BJ (cell line): ENCODE measurements at regions not wholly inside any gene's neighbourhood (a gene's known extent, or its start where the extent isn't known, plus 50 kb on each side); places are given as distances from the start of the nearest gene placed in this dataset.
"Not testable (repeated sequence)": the region's sequence is repeated elsewhere in the genome, so short reads cannot be mapped to it uniquely, and the experiment has no call there.

Experiments
- CTCF ChIA-PET: fragments of 350-600 bp; formaldehyde crosslinking; extraction: SDS; loops from one replicate; lab custom pipeline; 2021; ENCODE audit warnings: antibody characterized with exemption, inconsistent platforms; lab: Yijun Ruan, JAX
- POLR2A ChIA-PET: fragments of 300-600 bp; sonication (Branson Sonifier 250); formaldehyde crosslinking; extraction: SDS; loops from one replicate; lab custom pipeline; 2021; ENCODE audit warnings: antibody characterized with exemption; lab: Charles Lee
- DNase-seq: peaks from one replicate; pipeline ENCODE4 v3.0.0-alpha.2; 2011; ENCODE audit warnings: low read depth
- H3K27me3 ChIP-seq: 2 replicates; pipeline ENCODE4 v1.6.0; 2011; ENCODE audit warnings: low read length; ENCODE audit not compliant: control insufficient read depth, insufficient read depth
- H3K36me3 ChIP-seq: 2 replicates; pipeline ENCODE4 v1.5.1; 2011; ENCODE audit warnings: low read length; ENCODE audit not compliant: control insufficient read depth, insufficient read depth
- H3K4me3 ChIP-seq: 2 replicates; pipeline ENCODE4 v1.5.1; 2011; ENCODE audit warnings: low read depth, mild to moderate bottlenecking, control low read depth, low read length
- CTCF ChIP-seq: IDR thresholded peaks from 2 replicates; pipeline ENCODE4 v1.5.1; 2011; ENCODE audit warnings: low read depth, mild to moderate bottlenecking, control low read depth, inconsistent platforms, low read length, moderate library complexity; ENCODE audit not compliant: insufficient read depth

DNA sequence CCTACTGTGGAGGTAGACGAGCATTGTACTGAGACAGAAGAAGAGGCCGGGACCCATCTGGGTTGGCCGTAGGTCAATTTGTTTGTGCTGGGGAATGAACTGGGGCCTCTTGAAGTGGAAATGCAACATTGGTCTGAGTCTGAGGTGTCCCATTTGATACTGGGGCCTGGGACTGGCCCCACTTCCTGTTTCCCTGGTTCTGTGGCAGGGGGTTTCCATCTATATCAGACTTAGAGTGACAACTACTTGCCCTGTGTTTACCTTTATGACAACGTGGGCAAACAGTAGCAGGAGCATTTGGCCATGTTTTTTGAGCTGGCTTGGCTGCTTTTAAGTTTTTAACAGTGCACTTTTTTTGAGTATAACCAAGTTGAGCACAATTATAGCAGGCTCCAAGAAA, 146.1 kb upstream of the NLGN4Y start:
- no peak for TF ChIP-seq CTCF
- ChIA-PET CTCF (no interaction called here), POLR2A (no interaction called here)
- Histone ChIP-seq H3K4me3 (no peak overlapping the region), H3K27me3 (no peaks in the 10 kb centered on the region), H3K36me3 (no peaks in the 10 kb centered on the region)
- DNase-seq = no peak

DNA sequence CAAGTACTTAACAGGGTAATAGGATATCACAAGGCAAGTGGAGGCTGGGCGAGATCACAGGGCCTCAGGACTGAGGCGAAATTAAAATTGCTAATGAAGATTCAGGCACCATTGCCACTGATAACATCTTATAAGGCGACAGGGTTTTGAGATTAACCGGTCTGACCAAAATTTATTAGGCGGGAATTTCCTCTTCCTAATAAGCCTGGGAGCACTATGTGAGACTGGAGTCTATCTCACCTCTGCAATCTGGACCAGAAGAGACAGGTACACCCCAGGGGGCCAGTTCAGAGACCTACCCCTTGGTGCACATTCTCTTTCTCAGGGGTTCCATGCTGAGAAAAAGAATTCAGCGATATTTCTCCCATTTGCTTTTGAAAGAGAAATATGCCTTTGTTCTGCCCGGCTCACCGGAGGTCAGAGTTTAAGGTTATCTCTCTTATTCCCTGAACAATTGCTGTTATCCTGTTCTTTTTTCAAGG, 113.7 kb upstream of the NLGN4Y start:
- H3K36me3 ChIP-seq, CTCF ChIA-PET, H3K4me3 ChIP-seq, DNase-seq, POLR2A ChIA-PET, H3K27me3 ChIP-seq: not testable (repeated sequence)

- no peaks in the 10 kb centered on the region for H3K27me3 ChIP-seq
- POLR2A ChIA-PET = no interaction called here
- H3K4me3 ChIP-seq = no peak overlapping the region
- TF ChIP-seq CTCF = no peak
- H3K36me3 ChIP-seq = no peaks in the 10 kb centered on the region
- no peak for DNase-seq
- CTCF ChIA-PET = no interaction called here
Measured at GRCh38 chrY:14411334-14411733, 113.0 kb upstream of the NLGN4Y start.

DNA sequence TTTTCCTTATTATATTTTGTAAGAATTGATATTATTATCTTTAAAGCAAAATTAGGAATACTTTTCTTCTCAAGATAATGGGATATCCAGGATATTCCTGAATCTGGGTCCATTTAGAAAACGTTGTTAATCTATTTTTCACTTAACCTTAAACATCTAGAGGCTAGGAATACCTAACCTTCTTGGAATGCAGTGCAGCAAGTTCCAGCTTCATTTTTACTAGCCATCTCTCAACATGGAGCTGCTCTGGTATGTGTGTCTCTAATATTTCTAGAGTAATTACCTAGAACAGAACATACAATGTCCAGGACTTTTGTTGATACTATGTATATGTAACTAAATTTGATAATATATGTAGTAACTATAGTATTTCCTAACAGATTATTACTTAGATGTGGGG, 87.8 kb upstream of the NLGN4Y start:
- H3K27me3 ChIP-seq = no peaks in the 10 kb centered on the region
- no peaks in the 10 kb centered on the region for H3K36me3 ChIP-seq
- TF ChIP-seq CTCF = no peak
- ChIA-PET CTCF (no interaction called here), POLR2A (no interaction called here)
- no peak for DNase-seq
- H3K4me3 ChIP-seq = no peak overlapping the region

- ChIA-PET POLR2A (no interaction called here), CTCF (no interaction called here)
Measured at GRCh38 chrY:14437626-14438025, 86.7 kb upstream of the NLGN4Y start.

More at GRCh38 chrY:14437626-14438025, 86.7 kb upstream of the NLGN4Y start:
- DNase-seq = no peak
- Histone ChIP-seq H3K36me3 (no peaks in the 10 kb centered on the region), H3K4me3 (no peak overlapping the region), H3K27me3 (no peaks in the 10 kb centered on the region)
- TF ChIP-seq CTCF = no peak
